Keratinocyte (primary cell): ENCODE measurements at regions not wholly inside any gene's neighbourhood (a gene's known extent, or its start where the extent isn't known, plus 50 kb on each side); places are given as distances from the start of the nearest gene placed in this dataset.
"Not testable (repeated sequence)": the region's sequence is repeated elsewhere in the genome, so short reads cannot be mapped to it uniquely, and the experiment has no call there.

ENCODE experiments used
- EZH2 ChIP-seq: IDR thresholded peaks from one replicate; pipeline ENCODE4 v1.6.1; 2012; ENCODE audit warnings: inconsistent platforms, mild to moderate bottlenecking, low read length, moderate library complexity
- TF ChIP-seq, protein P1 (sequence below), 3 experiments: IDR thresholded peaks in 1 of 3; conservative IDR thresholded peaks in 1 of 3; optimal IDR thresholded peaks in 1 of 3; 2 replicates in 2 of 3; 3 replicates in 1 of 3; pipeline versions ENCODE3 to v1.5.1; 2011; ENCODE audit warnings: low read length in 3 of 3, mild to moderate bottlenecking in 3 of 3, moderate library complexity in 2 of 3, control low read depth in 1 of 3, inconsistent platforms in 1 of 3; ENCODE audit not compliant: insufficient read depth in 2 of 3; ENCODE audit errors: extremely low read depth in 1 of 3

- not testable (repeated sequence) for TF ChIP-seq EZH2
- TF ChIP-seq, protein P1, sequence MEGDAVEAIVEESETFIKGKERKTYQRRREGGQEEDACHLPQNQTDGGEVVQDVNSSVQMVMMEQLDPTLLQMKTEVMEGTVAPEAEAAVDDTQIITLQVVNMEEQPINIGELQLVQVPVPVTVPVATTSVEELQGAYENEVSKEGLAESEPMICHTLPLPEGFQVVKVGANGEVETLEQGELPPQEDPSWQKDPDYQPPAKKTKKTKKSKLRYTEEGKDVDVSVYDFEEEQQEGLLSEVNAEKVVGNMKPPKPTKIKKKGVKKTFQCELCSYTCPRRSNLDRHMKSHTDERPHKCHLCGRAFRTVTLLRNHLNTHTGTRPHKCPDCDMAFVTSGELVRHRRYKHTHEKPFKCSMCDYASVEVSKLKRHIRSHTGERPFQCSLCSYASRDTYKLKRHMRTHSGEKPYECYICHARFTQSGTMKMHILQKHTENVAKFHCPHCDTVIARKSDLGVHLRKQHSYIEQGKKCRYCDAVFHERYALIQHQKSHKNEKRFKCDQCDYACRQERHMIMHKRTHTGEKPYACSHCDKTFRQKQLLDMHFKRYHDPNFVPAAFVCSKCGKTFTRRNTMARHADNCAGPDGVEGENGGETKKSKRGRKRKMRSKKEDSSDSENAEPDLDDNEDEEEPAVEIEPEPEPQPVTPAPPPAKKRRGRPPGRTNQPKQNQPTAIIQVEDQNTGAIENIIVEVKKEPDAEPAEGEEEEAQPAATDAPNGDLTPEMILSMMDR (optimal IDR thresholded peaks at IDR 0.05 in 1 of 3, IDR thresholded peaks at IDR 0.05 in 1 of 3, conservative IDR thresholded peaks at IDR 0.05 in 1 of 3; ENCODE audit: extremely low read depth in 1 of 3, insufficient read depth in 2 of 3, low read length in 3 of 3), result not testable (repeated sequence)
Measured at GRCh38 chr14:106714446-106715428, 1188.4 kb downstream of the TMEM121 start.
